ENCODE measurements at regions not wholly inside any gene's neighbourhood (a gene's known extent, or its start where the extent isn't known, plus 50 kb on each side); places are given as distances from the start of the nearest gene placed in this dataset.

- ATAC-seq = no peak
- in situ Hi-C loops (cut with MboI; ENCODE audit: low sequenced_read_pairs in 4 of 4) (no loop called here), intact Hi-C loops (cut with DNase I; ENCODE audit: low total_unique reads) (no loop called here)
- Histone ChIP-seq H3K27me3 (no peaks in the 10 kb centered on the region), H3K36me3 (no peaks in the 10 kb centered on the region), H3K9me3 (no peaks in the 10 kb centered on the region), H3K4me3 (no peak overlapping the region), H3K4me1 (no peaks in the 10 kb centered on the region), H3K27ac (no peak overlapping the region)
- DNase-seq = no peak
- TF ChIP-seq, protein P1, sequence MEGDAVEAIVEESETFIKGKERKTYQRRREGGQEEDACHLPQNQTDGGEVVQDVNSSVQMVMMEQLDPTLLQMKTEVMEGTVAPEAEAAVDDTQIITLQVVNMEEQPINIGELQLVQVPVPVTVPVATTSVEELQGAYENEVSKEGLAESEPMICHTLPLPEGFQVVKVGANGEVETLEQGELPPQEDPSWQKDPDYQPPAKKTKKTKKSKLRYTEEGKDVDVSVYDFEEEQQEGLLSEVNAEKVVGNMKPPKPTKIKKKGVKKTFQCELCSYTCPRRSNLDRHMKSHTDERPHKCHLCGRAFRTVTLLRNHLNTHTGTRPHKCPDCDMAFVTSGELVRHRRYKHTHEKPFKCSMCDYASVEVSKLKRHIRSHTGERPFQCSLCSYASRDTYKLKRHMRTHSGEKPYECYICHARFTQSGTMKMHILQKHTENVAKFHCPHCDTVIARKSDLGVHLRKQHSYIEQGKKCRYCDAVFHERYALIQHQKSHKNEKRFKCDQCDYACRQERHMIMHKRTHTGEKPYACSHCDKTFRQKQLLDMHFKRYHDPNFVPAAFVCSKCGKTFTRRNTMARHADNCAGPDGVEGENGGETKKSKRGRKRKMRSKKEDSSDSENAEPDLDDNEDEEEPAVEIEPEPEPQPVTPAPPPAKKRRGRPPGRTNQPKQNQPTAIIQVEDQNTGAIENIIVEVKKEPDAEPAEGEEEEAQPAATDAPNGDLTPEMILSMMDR (IDR thresholded peaks at IDR 0.05 in 4 of 5, conservative IDR thresholded peaks at IDR 0.05 in 1 of 5) = no peak
- TF ChIP-seq POLR2A (IDR thresholded peaks at IDR 0.05) = no peak
Observed at GRCh38 chr15:49751191-49751590, 130.3 kb downstream of the DTWD1 start.

DNA sequence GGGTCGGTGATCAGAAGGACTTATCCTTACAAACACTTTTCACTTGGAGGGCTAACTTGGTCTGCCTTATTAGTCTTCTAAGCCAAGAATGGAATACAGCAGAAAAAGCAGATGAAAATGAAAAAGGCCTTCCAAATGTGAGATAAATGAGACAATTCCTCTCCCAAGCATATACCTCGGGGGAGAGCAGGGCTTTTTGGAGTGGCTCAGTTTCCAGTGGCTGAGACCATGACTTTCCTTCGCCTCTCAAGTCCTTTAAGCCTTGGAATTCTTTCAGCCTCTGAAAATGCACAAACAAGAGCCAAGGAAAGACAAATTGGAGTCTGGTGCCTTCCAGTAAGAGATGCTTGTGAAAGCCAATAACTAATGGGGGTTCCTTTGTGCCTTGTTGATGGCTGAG is 130.9 kb downstream of the DTWD1 start:
- DNase-seq (no peak), ATAC-seq (no peak)
- Histone ChIP-seq H3K27ac (no peak overlapping the region), H3K9me3 (no peaks in the 10 kb centered on the region), H3K4me3 (no peak overlapping the region), H3K27me3 (no peaks in the 10 kb centered on the region), H3K36me3 (no peaks in the 10 kb centered on the region), H3K4me1 (no peaks in the 10 kb centered on the region)
- in situ Hi-C loops (cut with MboI; ENCODE audit: low sequenced_read_pairs in 4 of 4) (no loop called here), intact Hi-C loops (cut with DNase I; ENCODE audit: low total_unique reads) (no loop called here)
- TF ChIP-seq, protein P1 (IDR thresholded peaks at IDR 0.05 in 4 of 5, conservative IDR thresholded peaks at IDR 0.05 in 1 of 5) = no peak
- TF ChIP-seq POLR2A (IDR thresholded peaks at IDR 0.05) = no peak

DNA sequence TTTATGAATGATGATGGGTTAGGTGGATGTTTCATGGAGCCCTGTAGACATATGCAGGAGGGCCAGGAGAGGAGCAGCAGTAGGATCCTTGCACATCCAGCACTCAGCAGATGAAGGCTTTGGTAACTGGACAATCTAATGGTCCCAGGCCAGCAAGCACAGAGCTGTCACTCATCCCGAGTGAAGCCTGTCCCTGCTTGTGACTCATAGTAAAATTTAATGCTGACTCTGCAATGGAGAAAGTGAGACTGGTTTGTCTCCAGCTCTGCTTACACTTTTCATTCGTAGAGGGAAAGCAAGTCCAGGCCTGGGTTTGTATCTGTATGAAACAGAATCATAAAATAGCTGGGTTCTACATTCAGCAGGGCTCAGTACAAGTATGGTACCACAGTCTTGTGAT is 131.7 kb downstream of the DTWD1 start:
- in situ Hi-C loops (cut with MboI; ENCODE audit: low sequenced_read_pairs in 4 of 4) = no loop called here
- intact Hi-C loops (cut with DNase I; ENCODE audit: low total_unique reads) = no loop called here
- H3K27me3 ChIP-seq = no peaks in the 10 kb centered on the region
- no peak overlapping the region for H3K27ac ChIP-seq
- H3K4me1 ChIP-seq = no peaks in the 10 kb centered on the region
- H3K9me3 ChIP-seq = no peaks in the 10 kb centered on the region
- no peaks in the 10 kb centered on the region for H3K36me3 ChIP-seq
- no peak overlapping the region for H3K4me3 ChIP-seq
- DNase-seq (no peak), ATAC-seq (no peak)
- TF ChIP-seq POLR2A (IDR thresholded peaks at IDR 0.05) = no peak
- TF ChIP-seq, protein P1 (IDR thresholded peaks at IDR 0.05 in 4 of 5, conservative IDR thresholded peaks at IDR 0.05 in 1 of 5) = no peak

GRCh38 chr15:49758456-49758855 is 137.6 kb downstream of the DTWD1 start:
- Histone ChIP-seq H3K9me3 (peaks cover 0 to 5% (median 0%) of the 10 kb centered on the region in 3 donors), H3K27ac (no peak overlapping the region), H3K27me3 (no peaks in the 10 kb centered on the region), H3K4me3 (no peak overlapping the region), H3K36me3 (no peaks in the 10 kb centered on the region), H3K4me1 (no peaks in the 10 kb centered on the region)
- ATAC-seq (no peak), DNase-seq (no peak)
- in situ Hi-C loops (cut with MboI; ENCODE audit: low sequenced_read_pairs in 4 of 4) = no loop called here
- TF ChIP-seq, protein P1 (IDR thresholded peaks at IDR 0.05 in 4 of 5, conservative IDR thresholded peaks at IDR 0.05 in 1 of 5) = no peak
- TF ChIP-seq POLR2A (IDR thresholded peaks at IDR 0.05) = no peak
- intact Hi-C loops (cut with DNase I; ENCODE audit: low total_unique reads) = no loop called here

- TF ChIP-seq POLR2A (IDR thresholded peaks at IDR 0.05) = no peak
- TF ChIP-seq, protein P1 (IDR thresholded peaks at IDR 0.05 in 4 of 5, conservative IDR thresholded peaks at IDR 0.05 in 1 of 5) = no peak
- in situ Hi-C loops (cut with MboI; ENCODE audit: low sequenced_read_pairs in 4 of 4) (no loop called here), intact Hi-C loops (cut with DNase I; ENCODE audit: low total_unique reads) (no loop called here)
- H3K36me3 ChIP-seq = no peaks in the 10 kb centered on the region
- H3K4me3 ChIP-seq = no peak overlapping the region
- ATAC-seq (no peak), DNase-seq (no peak)
- H3K9me3 ChIP-seq = peaks cover 0 to 5% (median 0%) of the 10 kb centered on the region in 3 donors
- H3K27ac ChIP-seq = no peak overlapping the region
- no peaks in the 10 kb centered on the region for H3K27me3 ChIP-seq
- no peaks in the 10 kb centered on the region for H3K4me1 ChIP-seq
Observed at GRCh38 chr15:49758856-49759255, 138.0 kb downstream of the DTWD1 start.

Data from gastrocnemius medialis (tissue), 4 donors.